HG03064 (cell line): ENCODE measurements at regions not wholly inside any gene's neighbourhood (a gene's known extent, or its start where the extent isn't known, plus 50 kb on each side); places are given as distances from the start of the nearest gene placed in this dataset.
"Not testable (repeated sequence)": the region's sequence is repeated elsewhere in the genome, so short reads cannot be mapped to it uniquely, and the experiment has no call there.

Experiments
- ATAC-seq: cut with Tn5 transposase; IDR thresholded peaks from one replicate; pipeline ENCODE4 v1.9.1; 2021; ENCODE audit warnings: low read depth; ENCODE audit not compliant: unreplicated experiment

DNA sequence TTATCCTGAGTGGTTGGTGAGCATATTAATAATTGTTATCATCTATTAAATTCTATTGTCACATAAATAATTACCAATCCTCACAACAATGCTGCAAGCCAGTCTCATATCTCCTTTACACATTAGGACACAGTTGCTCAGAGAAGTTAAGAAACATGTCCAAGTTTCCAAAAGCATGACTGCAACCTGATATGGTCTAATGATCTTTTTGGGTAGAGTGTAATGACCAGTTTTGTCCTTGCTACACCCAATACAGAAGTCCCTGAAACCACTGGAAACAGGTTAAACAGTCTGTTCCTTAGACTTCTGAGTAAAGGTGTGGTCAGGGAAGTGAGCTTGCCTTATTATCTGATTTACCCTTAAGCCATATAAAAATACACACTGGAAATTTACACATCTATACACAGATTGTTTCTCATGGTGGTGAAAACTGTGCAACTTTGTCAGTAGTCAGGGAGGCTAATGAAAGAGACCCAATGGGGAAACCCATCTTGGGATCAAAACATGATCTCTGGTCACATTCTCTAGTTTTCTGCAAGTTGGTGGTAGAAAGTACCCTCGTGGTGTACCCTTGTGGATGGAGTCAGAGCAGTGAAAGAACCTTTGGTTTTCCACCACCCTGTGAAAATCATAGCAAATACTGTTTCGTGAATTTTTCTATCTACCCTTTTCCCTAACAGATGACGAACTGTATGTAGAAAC, 146.0 kb upstream of the KLF12 start:
- ATAC-seq, result no peak

GRCh38 chr13:74278901-74279300, 144.7 kb upstream of the KLF12 start:
- ATAC-seq, result no peak

GRCh38 chr13:74274916-74275315, 140.7 kb upstream of the KLF12 start:
- no peak for ATAC-seq

- ATAC-seq, result no peak
These were observed 139.4 kb upstream of the KLF12 start for GRCh38 chr13:74273581-74273980.

DNA sequence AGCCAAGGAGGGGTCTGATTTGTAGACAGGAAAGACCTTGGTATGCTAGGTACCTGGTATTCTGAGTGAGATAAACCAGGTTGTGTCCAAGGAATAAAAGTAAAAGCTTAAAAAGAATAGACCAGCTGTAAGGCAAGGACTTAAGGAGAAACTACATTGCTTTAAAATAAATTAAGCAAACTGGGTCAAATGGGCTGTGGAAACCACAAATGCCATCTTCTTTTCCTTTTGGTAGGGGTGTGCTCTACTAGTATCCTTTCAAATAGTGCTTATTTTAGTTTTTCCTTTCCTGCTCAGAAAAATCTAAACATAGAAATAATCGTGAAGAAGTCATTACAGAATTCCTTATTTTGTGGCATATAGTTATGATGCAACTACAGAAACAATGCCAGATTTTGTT, 138.6 kb upstream of the KLF12 start:
- ATAC-seq, result no peak

- no peak for ATAC-seq
These were observed 135.8 kb upstream of the KLF12 start for GRCh38 chr13:74270018-74270417.

- ATAC-seq, result no peak
These were observed 132.7 kb upstream of the KLF12 start for GRCh38 chr13:74266861-74267260.

DNA sequence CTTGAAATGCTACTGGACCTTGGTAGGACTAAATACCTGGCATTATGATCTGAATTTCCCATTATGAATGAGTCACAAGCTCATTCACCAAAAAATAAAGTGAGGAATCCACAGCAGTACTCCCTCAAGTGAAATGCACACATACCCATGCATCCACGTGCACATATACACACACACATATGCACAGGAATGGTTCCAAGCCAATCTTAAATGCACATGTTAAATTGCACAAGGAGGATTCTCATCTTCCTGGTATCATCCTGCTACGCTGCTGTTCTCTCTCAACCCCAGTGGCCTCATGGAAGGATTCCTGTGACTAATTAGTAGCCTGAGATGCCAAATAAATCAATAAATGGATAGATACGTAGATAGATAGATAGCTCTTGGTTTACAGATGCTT, 132.1 kb upstream of the KLF12 start:
- ATAC-seq, result no peak

- no peak for ATAC-seq
These were observed 130.1 kb upstream of the KLF12 start for GRCh38 chr13:74264333-74264732.

- ATAC-seq, result not testable (repeated sequence)
These were observed 126.2 kb upstream of the KLF12 start for GRCh38 chr13:74260420-74260819.

DNA sequence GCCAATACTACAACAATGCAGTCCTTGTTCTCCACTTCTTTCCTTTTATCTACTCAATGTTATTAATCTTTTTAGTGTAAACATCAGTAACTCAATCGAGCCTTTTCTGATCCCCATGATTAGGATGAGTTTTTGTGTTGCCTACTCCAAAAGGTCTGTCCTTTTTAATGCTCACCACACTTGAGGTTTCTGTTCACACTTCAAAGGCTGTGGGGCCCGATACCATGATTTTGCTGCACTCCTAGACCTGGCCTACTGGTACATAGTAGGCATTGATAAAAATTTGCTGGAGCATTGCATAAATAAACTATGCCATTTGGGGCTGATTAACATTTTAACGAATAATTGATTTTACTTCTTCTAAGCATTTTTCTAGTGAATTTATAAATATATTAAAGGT, 125.4 kb upstream of the KLF12 start:
- no peak for ATAC-seq

DNA sequence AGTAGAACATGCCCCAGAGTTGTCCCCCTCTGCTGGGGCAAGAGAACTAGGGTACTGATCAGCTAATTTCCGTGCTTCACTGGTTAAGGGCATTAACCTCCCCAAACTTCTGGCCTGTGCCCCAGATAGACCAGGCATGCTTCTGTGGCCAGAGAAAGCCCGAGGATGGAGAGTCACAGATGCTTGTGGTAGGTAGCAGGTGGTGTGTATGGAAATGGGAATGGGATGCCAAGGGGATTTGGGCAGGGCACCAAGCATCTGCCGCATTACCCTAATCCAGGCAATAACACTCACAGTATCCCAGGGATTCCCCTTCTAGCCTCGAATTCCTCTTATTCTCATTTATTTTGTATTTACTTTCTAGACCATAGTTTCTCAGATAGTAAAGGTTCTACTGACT, 124.8 kb upstream of the KLF12 start:
- ATAC-seq, result no peak

- no peak for ATAC-seq
These were observed 122.8 kb upstream of the KLF12 start for GRCh38 chr13:74256969-74257368.

DNA sequence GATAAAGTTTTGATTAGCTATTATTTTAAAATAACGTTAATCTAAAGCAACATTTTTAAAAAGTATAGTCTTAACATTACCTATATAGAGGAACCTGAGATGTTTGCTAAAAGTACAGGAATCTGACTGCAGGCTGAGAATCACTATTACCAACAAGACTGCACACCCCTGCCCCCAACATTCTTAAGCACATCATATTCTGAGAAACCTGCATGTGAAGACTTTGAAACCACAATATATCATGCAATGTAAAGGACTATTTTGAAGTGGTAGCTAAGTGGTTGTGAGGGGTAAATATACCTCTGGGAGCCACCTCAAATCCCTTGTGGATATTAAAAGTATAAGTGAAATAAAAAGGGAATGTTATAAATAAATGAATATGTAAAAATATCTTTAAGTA, 119.0 kb upstream of the KLF12 start:
- ATAC-seq, result no peak

- no peak for ATAC-seq
These were observed 117.7 kb upstream of the KLF12 start for GRCh38 chr13:74251778-74252519.

DNA sequence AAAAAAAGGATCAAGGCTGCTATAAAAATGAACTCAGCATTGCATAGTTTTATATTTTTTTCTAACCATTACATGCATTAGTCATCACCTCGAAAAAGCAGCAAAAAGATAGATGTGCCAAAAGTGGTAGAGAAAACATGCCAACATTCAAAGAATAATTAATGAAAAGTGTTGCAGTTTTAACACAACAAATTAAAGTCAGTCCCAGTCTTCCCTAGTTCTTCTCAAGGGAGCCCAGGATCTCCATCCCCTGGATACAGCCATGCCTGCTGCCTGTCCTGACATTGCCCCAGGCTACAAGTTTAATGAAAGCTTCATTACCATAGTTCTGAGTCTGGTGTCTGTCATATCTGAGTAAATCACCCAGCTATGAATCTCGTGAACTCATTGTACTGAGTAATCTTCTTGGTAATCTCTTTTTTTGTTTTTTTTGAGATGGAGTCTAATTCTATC, 116.6 kb upstream of the KLF12 start:
- ATAC-seq, result no peak

GRCh38 chr13:74248477-74248876, 114.3 kb upstream of the KLF12 start:
- ATAC-seq, result no peak

- no peak for ATAC-seq
These were observed 112.3 kb upstream of the KLF12 start for GRCh38 chr13:74246487-74246886.

DNA sequence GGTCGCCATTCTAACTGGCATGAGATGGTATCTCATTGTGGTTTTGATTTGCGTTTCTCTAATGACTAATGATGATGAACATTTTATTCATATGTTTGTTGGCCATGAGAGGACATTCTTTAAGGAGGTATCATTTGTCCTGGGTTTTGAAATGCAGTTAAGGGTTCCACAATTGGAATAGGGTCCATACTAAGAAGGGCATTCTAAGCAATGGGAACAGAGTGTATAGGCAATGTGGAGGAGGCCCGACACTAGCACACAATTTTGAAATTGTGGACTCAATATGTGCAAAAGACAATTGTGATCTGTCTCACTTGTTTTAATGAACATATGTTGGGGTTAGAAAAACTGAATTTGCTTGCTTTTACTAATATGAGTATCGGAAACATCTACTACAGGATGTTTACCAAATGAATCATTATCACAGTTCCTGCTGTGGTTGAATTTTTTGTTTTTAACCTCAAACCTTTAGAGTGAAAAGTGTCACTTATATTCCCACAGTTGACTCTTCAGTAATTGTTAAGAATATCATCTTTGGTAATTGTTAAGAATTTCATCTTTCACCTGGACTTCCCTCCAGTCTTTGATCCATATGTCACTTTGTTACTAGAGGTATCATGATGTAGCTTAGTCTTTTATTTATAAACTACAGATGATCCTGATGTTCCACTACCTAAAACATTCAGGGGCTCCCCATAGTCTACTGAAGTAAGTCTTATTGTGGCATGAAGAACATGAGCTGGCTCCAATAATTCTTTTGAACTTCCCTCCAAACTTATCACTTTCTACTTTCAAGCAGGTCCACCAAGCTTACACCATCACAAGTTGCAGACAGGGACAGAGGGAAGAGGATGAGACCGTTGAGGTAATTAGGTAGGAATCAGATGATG, 109.7 kb upstream of the KLF12 start:
- no peak for ATAC-seq

DNA sequence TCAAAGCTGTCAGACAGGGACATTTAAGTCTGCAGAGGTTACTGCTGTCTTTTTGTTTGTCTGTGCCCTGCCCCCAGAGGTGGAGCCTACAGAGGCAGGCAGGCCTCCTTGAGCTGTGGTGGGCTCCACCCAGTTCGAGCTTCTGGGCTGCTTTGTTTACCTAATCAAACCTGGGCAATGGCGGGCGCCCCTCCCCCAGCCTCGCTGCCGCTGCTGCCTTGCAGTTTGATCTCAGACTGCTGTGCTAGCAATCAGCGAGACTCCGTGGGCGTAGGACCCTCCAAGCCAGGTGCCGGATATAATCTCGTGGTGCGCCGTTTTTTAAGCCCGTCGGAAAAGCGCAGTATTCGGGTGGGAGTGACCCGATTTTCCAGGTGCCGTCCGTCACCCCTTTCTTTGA, 107.1 kb upstream of the KLF12 start:
- ATAC-seq, result not testable (repeated sequence)

- ATAC-seq, result no peak
These were observed 96.8 kb upstream of the KLF12 start for GRCh38 chr13:74230984-74231501.
